ENCODE measurements at regions not wholly inside any gene's neighbourhood (a gene's known extent, or its start where the extent isn't known, plus 50 kb on each side); places are given as distances from the start of the nearest gene placed in this dataset.

GRCh38 chr12:115606040-115606439 lies 671.5 kb downstream of the MED13L start:
- TF ChIP-seq GATA2 (IDR thresholded peaks at IDR 0.05; ENCODE audit: low read depth, low read length): no peak
- TF ChIP-seq GATA3 (IDR thresholded peaks at IDR 0.05; ENCODE audit: low read depth, low read length): no peak
